ENCODE measurements at regions not wholly inside any gene's neighbourhood (a gene's known extent, or its start where the extent isn't known, plus 50 kb on each side); places are given as distances from the start of the nearest gene placed in this dataset.

- TF ChIP-seq CTCF (IDR thresholded peaks at IDR 0.05) (no peak), POLR2A (IDR thresholded peaks at IDR 0.05) (no peak)
- no peak for DNase-seq
- H3K27ac ChIP-seq, result no peak overlapping the region
- H3K27me3 ChIP-seq, result no peaks in the 10 kb centered on the region
- 94 to 98% methylated on average over 1 of the region's 1 CpG for WGBS, 2 donors
- no peaks in the 10 kb centered on the region for H3K9me3 ChIP-seq
- H3K4me1 ChIP-seq, result no peaks in the 10 kb centered on the region
- intact Hi-C loops (cut with DNase I; ENCODE audit: low total_unique reads), result no loop called here
- H3K4me3 ChIP-seq, result no peak overlapping the region
- H3K36me3 ChIP-seq (ENCODE audit: low read depth, missing control alignments), result no peaks in the 10 kb centered on the region
Observed at GRCh38 chr4:142977182-142977581, 131.1 kb upstream of the INPP4B start.

- intact Hi-C loops (cut with DNase I; ENCODE audit: low total_unique reads), result no loop called here
Observed at GRCh38 chr4:142983065-142983464, 137.0 kb upstream of the INPP4B start.

GRCh38 chr4:142983589-142983988 is 137.5 kb upstream of the INPP4B start:
- H3K4me3 ChIP-seq, result no peak overlapping the region
- no peak for TF ChIP-seq CTCF (IDR thresholded peaks at IDR 0.05)
- no peak for TF ChIP-seq POLR2A (IDR thresholded peaks at IDR 0.05)
- intact Hi-C loops (cut with DNase I; ENCODE audit: low total_unique reads), result no loop called here
- no peak for DNase-seq
- WGBS, 2 donors, result 50 to 68% methylated on average over 2 of the region's 2 CpGs
- no peaks in the 10 kb centered on the region for H3K27me3 ChIP-seq
- no peak overlapping the region for H3K27ac ChIP-seq
- no peaks in the 10 kb centered on the region for H3K4me1 ChIP-seq
- no peaks in the 10 kb centered on the region for H3K9me3 ChIP-seq
- no peaks in the 10 kb centered on the region for H3K36me3 ChIP-seq (ENCODE audit: low read depth, missing control alignments)

More at GRCh38 chr4:142983065-142983464, 137.0 kb upstream of the INPP4B start:
- H3K36me3 ChIP-seq (ENCODE audit: low read depth, missing control alignments), result no peaks in the 10 kb centered on the region
- H3K27me3 ChIP-seq, result no peaks in the 10 kb centered on the region
- 42 to 44% methylated on average over 3 of the region's 3 CpGs for WGBS, 2 donors
- no peaks in the 10 kb centered on the region for H3K9me3 ChIP-seq
- H3K4me3 ChIP-seq, result no peak overlapping the region
- H3K4me1 ChIP-seq, result no peaks in the 10 kb centered on the region
- H3K27ac ChIP-seq, result no peak overlapping the region
- TF ChIP-seq CTCF (IDR thresholded peaks at IDR 0.05) (no peak), POLR2A (IDR thresholded peaks at IDR 0.05) (no peak)
- no peak for DNase-seq

- no peaks in the 10 kb centered on the region for H3K27me3 ChIP-seq
- no peaks in the 10 kb centered on the region for H3K36me3 ChIP-seq (ENCODE audit: low read depth, missing control alignments)
- H3K27ac ChIP-seq, result no peak overlapping the region
- DNase-seq, result no peak
- no peaks in the 10 kb centered on the region for H3K4me1 ChIP-seq
- H3K9me3 ChIP-seq, result no peaks in the 10 kb centered on the region
- H3K4me3 ChIP-seq, result no peak overlapping the region
- 65 to 70% methylated on average over 3 of the region's 3 CpGs for WGBS, 2 donors
- TF ChIP-seq POLR2A (IDR thresholded peaks at IDR 0.05) (no peak), CTCF (IDR thresholded peaks at IDR 0.05) (no peak)
- intact Hi-C loops (cut with DNase I; ENCODE audit: low total_unique reads), result no loop called here
Observed at GRCh38 chr4:142984871-142985585, 138.9 kb upstream of the INPP4B start.

- Histone ChIP-seq H3K4me3 (no peak overlapping the region), H3K36me3 (ENCODE audit: low read depth, missing control alignments) (no peaks in the 10 kb centered on the region), H3K9me3 (no peaks in the 10 kb centered on the region), H3K27ac (no peak overlapping the region), H3K4me1 (no peaks in the 10 kb centered on the region), H3K27me3 (no peaks in the 10 kb centered on the region)
- 51 to 55% methylated on average over 5 of the region's 5 CpGs for WGBS, 2 donors
- DNase-seq, result no peak
- TF ChIP-seq POLR2A (IDR thresholded peaks at IDR 0.05) (no peak), CTCF (IDR thresholded peaks at IDR 0.05) (no peak)
- intact Hi-C loops (cut with DNase I; ENCODE audit: low total_unique reads), result no loop called here
Observed at GRCh38 chr4:143016171-143016570, 168.5 kb upstream of the USP38 start.
